OCI-LY3 (cell line): ENCODE measurements at regions not wholly inside any gene's neighbourhood (a gene's known extent, or its start where the extent isn't known, plus 50 kb on each side); places are given as distances from the start of the nearest gene placed in this dataset.

Source experiments
- CTCF ChIP-seq: fragments of 200-600, 300-600 bp; sonication (generic); IDR thresholded peaks from 2 replicates; pipeline ENCODE4 v1.5.1; 2014; ENCODE audit warnings: antibody characterized with exemption, low read length, low read depth
- EZH2phosphoT487 ChIP-seq: fragments of 200-600 bp; shearing (Covaris generic); IDR thresholded peaks from 2 replicates; pipeline ENCODE4 v1.6.1; 2018; ENCODE audit warnings: antibody characterized with exemption, mixed run types, low read depth

- no peak for TF ChIP-seq CTCF
- TF ChIP-seq EZH2phosphoT487 = no peak
Observed at GRCh38 chr4:114527637-114528036, 71.0 kb upstream of the UGT8 start.
